Lung (tissue), 11 donors: ENCODE measurements at regions not wholly inside any gene's neighbourhood (a gene's known extent, or its start where the extent isn't known, plus 50 kb on each side); places are given as distances from the start of the nearest gene placed in this dataset.
A peak's percentile ranks its signal among the peaks of the same experiment; 100 is the strongest.

Experiments used
- ATAC-seq: fragments of 200-7000 bp; cut with Tn5 transposase; one replicate; pipeline ENCODE4 v1.9.1; 2020; ENCODE audit warnings: moderate number of reproducible peaks; ENCODE audit not compliant: insufficient read depth, low FRiP score
- DNase-seq, 3 donors: peaks; one replicate each; pipeline ENCODE4 v3.0.0-alpha.2; 2013 to 2017
- H3K27ac ChIP-seq, 2 donors: one replicate each; pipeline ENCODE4 v1.5.1; 2013; ENCODE audit warnings: mild to moderate bottlenecking in 2 of 2, moderate library complexity in 2 of 2, control low read depth in 1 of 2, inconsistent platforms in 1 of 2, low read depth in 1 of 2, low read length in 1 of 2
- H3K27me3 ChIP-seq, 3 donors: one replicate each; pipeline ENCODE4 v1.5.1; 2013; ENCODE audit warnings: low read length in 2 of 3; ENCODE audit not compliant: control insufficient read depth in 3 of 3, insufficient read depth in 3 of 3
- H3K36me3 ChIP-seq, 4 donors: one replicate each; pipeline ENCODE4 v1.5.1; 2013; ENCODE audit warnings: low read length in 4 of 4, mild to moderate bottlenecking in 1 of 4, moderate library complexity in 1 of 4; ENCODE audit not compliant: control insufficient read depth in 4 of 4, insufficient read depth in 4 of 4
- H3K4me1 ChIP-seq, 5 donors: one replicate each; pipeline ENCODE4 v1.5.1; 2013; ENCODE audit warnings: low read length in 5 of 5, mild to moderate bottlenecking in 2 of 5, moderate library complexity in 1 of 5; ENCODE audit not compliant: control insufficient read depth in 5 of 5, insufficient read depth in 5 of 5
- H3K4me3 ChIP-seq: one replicate; pipeline ENCODE4 v1.5.1; 2013; ENCODE audit warnings: mild to moderate bottlenecking, control low read depth, moderate library complexity
- H3K9ac ChIP-seq, 2 donors: one replicate each; pipeline ENCODE4 v1.5.1; 2013; ENCODE audit warnings: low read length in 2 of 2, control low read depth in 1 of 2; ENCODE audit not compliant: insufficient read depth in 1 of 2
- H3K9me3 ChIP-seq, 4 donors: one replicate each; pipeline ENCODE4 v1.5.1; 2013; ENCODE audit warnings: low read length in 3 of 4, mild to moderate bottlenecking in 1 of 4, moderate library complexity in 1 of 4; ENCODE audit not compliant: control insufficient read depth in 4 of 4, insufficient read depth in 3 of 4
- WGBS, 2 donors: extraction: QIAGEN DNeasy Blood & Tissue Kit; methylation state at CpG; one replicate each; pipeline ENCODE4 v1.1.7; 2013; 5-methylcytosine and 5-hydroxymethylcytosine counted together
- TF ChIP-seq, protein P1 (sequence below): IDR thresholded peaks from 2 replicates; pipeline ENCODE4 v1.5.1; 2012; ENCODE audit warnings: mild to moderate bottlenecking; ENCODE audit errors: control extremely low read depth, extremely low read depth
- donor health status: control.
- donor health status: control.
- donor health status: Bipolar disorder and iron deficiency.
- donor health status: healthy.
- donor health status: DM: yes; HTN: yes; CAD: no.

DNA sequence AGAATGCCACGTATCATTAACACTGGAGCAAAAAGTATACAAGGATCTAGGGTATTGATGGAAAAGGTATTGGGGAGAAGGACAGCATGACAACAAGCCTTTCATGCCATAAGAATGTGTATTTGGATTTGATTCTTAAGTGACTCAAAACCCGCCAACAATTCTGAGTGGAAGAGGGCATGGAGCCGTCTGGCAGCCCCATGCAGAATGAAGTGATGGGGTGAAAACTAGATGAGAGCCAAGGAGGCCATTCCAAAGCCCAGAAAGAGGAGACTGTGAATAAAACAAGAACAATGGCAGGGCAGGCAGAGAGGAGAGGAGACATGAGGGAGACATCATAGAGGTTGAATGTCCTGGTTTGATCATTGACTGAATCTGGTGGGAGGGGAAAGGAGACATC lies 272.3 kb upstream of the WWC1 start:
- TF ChIP-seq, protein P1, sequence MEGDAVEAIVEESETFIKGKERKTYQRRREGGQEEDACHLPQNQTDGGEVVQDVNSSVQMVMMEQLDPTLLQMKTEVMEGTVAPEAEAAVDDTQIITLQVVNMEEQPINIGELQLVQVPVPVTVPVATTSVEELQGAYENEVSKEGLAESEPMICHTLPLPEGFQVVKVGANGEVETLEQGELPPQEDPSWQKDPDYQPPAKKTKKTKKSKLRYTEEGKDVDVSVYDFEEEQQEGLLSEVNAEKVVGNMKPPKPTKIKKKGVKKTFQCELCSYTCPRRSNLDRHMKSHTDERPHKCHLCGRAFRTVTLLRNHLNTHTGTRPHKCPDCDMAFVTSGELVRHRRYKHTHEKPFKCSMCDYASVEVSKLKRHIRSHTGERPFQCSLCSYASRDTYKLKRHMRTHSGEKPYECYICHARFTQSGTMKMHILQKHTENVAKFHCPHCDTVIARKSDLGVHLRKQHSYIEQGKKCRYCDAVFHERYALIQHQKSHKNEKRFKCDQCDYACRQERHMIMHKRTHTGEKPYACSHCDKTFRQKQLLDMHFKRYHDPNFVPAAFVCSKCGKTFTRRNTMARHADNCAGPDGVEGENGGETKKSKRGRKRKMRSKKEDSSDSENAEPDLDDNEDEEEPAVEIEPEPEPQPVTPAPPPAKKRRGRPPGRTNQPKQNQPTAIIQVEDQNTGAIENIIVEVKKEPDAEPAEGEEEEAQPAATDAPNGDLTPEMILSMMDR = no peak
- no peak overlapping the region for H3K27ac ChIP-seq
- ATAC-seq (no peak), DNase-seq (peak in 1 of 3 donors; percentile 40)
- H3K36me3 ChIP-seq = no peaks in the 10 kb centered on the region
- H3K4me3 ChIP-seq = no peak overlapping the region
- peaks cover 0 to 4% (median 0%) of the 10 kb centered on the region in 3 donors for H3K27me3 ChIP-seq
- no peak overlapping the region for H3K9ac ChIP-seq
- WGBS, 2 donors = 78 to 83% methylated on average over 3 of the region's 3 CpGs
- peaks cover 0 to 58% (median 9%) of the 10 kb centered on the region in 5 donors for H3K4me1 ChIP-seq
- H3K9me3 ChIP-seq = peaks cover 0 to 1% (median 0%) of the 10 kb centered on the region in 4 donors

DNA sequence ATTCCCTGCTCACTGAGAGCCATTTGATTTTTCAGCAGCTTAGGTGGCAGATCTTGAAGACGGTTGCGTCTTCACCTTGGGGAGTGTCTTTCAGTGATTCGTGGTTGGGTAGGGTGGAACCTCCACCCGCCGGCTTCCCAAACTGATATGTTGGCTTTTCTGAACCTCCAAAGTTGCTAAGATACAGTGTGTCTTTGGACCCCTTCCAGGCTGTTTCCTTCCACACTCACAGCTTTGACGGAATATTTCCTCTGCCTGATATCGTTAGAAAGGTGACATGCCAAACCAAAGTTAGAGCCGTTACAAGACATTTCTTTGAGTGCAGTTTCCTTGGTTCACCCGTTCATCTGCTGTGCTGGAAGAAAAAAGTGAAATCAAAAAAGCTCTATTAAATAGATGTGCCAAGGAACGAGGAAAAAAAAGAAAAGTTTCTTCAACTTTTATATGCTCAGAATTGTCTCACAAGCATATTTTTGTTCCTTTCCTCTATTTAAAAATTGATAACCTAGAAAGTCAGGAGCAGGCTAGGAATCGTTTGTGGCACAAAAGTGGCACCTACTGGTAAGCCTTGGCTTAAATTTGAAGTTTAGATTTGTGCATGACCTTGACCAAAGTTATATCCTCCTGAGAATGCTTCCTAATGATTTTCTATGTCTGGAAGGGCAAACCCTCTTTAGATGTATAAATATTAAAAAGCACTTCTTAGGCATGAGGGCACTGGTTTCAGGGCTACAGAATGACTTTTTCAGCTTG lies 270.7 kb upstream of the WWC1 start:
- H3K27me3 ChIP-seq = peaks cover 0 to 4% (median 0%) of the 10 kb centered on the region in 3 donors
- no peaks in the 10 kb centered on the region for H3K36me3 ChIP-seq
- ATAC-seq (no peak), DNase-seq (peak; percentile 69 to 94 (median 92))
- 21 to 27% methylated on average over 11 of the region's 11 CpGs for WGBS, 2 donors
- H3K27ac ChIP-seq = peak overlapping the region in 1 of 2 donors; percentile 66
- H3K9me3 ChIP-seq = no peaks in the 10 kb centered on the region
- TF ChIP-seq, protein P1 = no peak
- H3K4me3 ChIP-seq = no peak overlapping the region
- peaks cover 0 to 67% (median 9%) of the 10 kb centered on the region in 5 donors for H3K4me1 ChIP-seq
- no peak overlapping the region for H3K9ac ChIP-seq

DNA sequence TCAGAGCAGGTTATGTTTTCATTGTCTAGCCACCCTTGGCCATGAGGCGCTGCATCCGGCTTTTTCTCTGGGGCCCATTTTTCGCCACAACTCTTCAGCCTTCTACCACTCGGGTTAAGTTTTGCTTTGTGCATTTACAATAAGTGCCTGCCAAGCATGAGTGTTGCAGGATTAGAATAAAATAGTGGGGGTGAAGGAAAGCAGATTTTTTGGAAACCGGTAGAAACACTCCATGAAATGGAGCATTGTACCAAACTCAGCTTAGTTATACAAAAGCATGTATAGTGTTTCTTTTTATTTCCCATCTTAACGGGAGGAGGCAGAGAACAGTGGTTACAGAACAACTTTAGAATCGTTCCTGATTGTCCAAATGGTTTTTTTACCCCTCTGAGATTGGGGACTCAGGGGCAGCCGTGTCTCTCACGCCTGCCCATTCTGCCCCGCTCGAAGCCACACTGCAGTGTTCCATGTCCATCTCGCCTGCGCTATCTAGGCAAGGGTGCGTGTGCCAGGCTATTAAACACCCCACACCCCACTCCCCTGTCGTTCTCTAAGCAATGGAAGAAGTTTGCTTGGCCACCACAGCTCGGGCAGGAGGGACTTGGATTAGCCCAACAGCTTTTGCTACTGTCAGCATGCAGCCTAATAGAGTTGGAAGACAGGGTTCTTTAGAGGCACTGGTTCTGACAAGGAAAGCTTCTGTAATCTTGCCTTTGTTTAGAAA lies 268.8 kb upstream of the WWC1 start:
- no peaks in the 10 kb centered on the region for H3K36me3 ChIP-seq
- H3K9ac ChIP-seq = peak overlapping the region in 1 of 2 donors; percentile 27
- peaks cover 0 to 72% (median 9%) of the 10 kb centered on the region in 5 donors for H3K4me1 ChIP-seq
- 76 to 79% methylated on average over 16 of the region's 16 CpGs for WGBS, 2 donors
- no peak overlapping the region for H3K4me3 ChIP-seq
- DNase-seq = peak; percentile 28 to 80 (median 76)
- H3K9me3 ChIP-seq = no peaks in the 10 kb centered on the region
- peaks cover 0 to 4% (median 0%) of the 10 kb centered on the region in 3 donors for H3K27me3 ChIP-seq
- ATAC-seq = no peak
- H3K27ac ChIP-seq = peak overlapping the region in 1 of 2 donors; percentile 17
- TF ChIP-seq, protein P1 = no peak
